ENCODE measurements at regions not wholly inside any gene's neighbourhood (a gene's known extent, or its start where the extent isn't known, plus 50 kb on each side); places are given as distances from the start of the nearest gene placed in this dataset.
"Not testable (repeated sequence)": the region's sequence is repeated elsewhere in the genome, so short reads cannot be mapped to it uniquely, and the experiment has no call there.

GRCh38 chr7:36054637-36055036 is 98.4 kb upstream of the EEPD1 start:
- H4K20me1 ChIP-seq (ENCODE audit: insufficient read depth, low read depth, low read length): no peaks in the 10 kb centered on the region
- H3K79me2 ChIP-seq (ENCODE audit: low read length): no peaks in the 10 kb centered on the region
- peaks cover 4% of the 10 kb centered on the region; the same call in 1 of the 2 replicates for H3K4me1 ChIP-seq (ENCODE audit: low read length)
- no peaks in the 10 kb centered on the region for H3K9me2 ChIP-seq (replicated peaks; ENCODE audit: insufficient read depth, low read length)
- no peak overlapping the region for H3K4me3 ChIP-seq (ENCODE audit: low read length)
- no peak overlapping the region for H3K9ac ChIP-seq (ENCODE audit: low read length)
- no peak for DNase-seq
- H3K27ac ChIP-seq (ENCODE audit: low read length): no peak overlapping the region
- no peaks in the 10 kb centered on the region for H3K27me3 ChIP-seq (ENCODE audit: low read length)
- no peak overlapping the region for H3K4me2 ChIP-seq (ENCODE audit: low read depth, low read length, poor library complexity, severe bottlenecking)
- H2AFZ ChIP-seq (ENCODE audit: low read length): no peak overlapping the region
- no peaks in the 10 kb centered on the region for H3K36me3 ChIP-seq (ENCODE audit: insufficient read depth, low read length)
- no peaks in the 10 kb centered on the region for H3K9me3 ChIP-seq (ENCODE audit: low read length)

GRCh38 chr7:36055207-36055606 is 97.8 kb upstream of the EEPD1 start:
- no peaks in the 10 kb centered on the region for H3K9me2 ChIP-seq (replicated peaks; ENCODE audit: insufficient read depth, low read length)
- H3K36me3 ChIP-seq (ENCODE audit: insufficient read depth, low read length): no peaks in the 10 kb centered on the region
- no peak overlapping the region for H3K27ac ChIP-seq (ENCODE audit: low read length)
- no peak for DNase-seq
- H2AFZ ChIP-seq (ENCODE audit: low read length): no peak overlapping the region
- no peak overlapping the region for H3K4me2 ChIP-seq (ENCODE audit: low read depth, low read length, poor library complexity, severe bottlenecking)
- no peaks in the 10 kb centered on the region for H3K27me3 ChIP-seq (ENCODE audit: low read length)
- H3K79me2 ChIP-seq (ENCODE audit: low read length): no peaks in the 10 kb centered on the region
- no peak overlapping the region for H3K4me3 ChIP-seq (ENCODE audit: low read length)
- no peaks in the 10 kb centered on the region for H3K9me3 ChIP-seq (ENCODE audit: low read length)
- no peak overlapping the region for H3K9ac ChIP-seq (ENCODE audit: low read length)
- H3K4me1 ChIP-seq (ENCODE audit: low read length): peaks cover 4% of the 10 kb centered on the region; the same call in 1 of the 2 replicates
- no peaks in the 10 kb centered on the region for H4K20me1 ChIP-seq (ENCODE audit: insufficient read depth, low read depth, low read length)

GRCh38 chr7:36057323-36057722 is 95.7 kb upstream of the EEPD1 start:
- Histone ChIP-seq H3K27me3 (ENCODE audit: low read length) (no peaks in the 10 kb centered on the region), H3K9ac (ENCODE audit: low read length) (no peak overlapping the region), H2AFZ (ENCODE audit: low read length) (no peak overlapping the region), H3K79me2 (ENCODE audit: low read length) (no peaks in the 10 kb centered on the region), H3K27ac (ENCODE audit: low read length) (no peak overlapping the region), H4K20me1 (ENCODE audit: insufficient read depth, low read depth, low read length) (no peaks in the 10 kb centered on the region), H3K4me1 (ENCODE audit: low read length) (peaks cover 4% of the 10 kb centered on the region; the same call in 1 of the 2 replicates), H3K36me3 (ENCODE audit: insufficient read depth, low read length) (no peaks in the 10 kb centered on the region), H3K4me3 (ENCODE audit: low read length) (no peak overlapping the region), H3K4me2 (ENCODE audit: low read depth, low read length, poor library complexity, severe bottlenecking) (peak overlapping the region; percentile 20), H3K9me2 (replicated peaks; ENCODE audit: insufficient read depth, low read length) (no peaks in the 10 kb centered on the region), H3K9me3 (ENCODE audit: low read length) (no peaks in the 10 kb centered on the region)
- DNase-seq: no peak

- Histone ChIP-seq H3K4me1 (ENCODE audit: low read length) (peaks cover 4% of the 10 kb centered on the region; the same call in 1 of the 2 replicates), H3K4me3 (ENCODE audit: low read length) (no peak overlapping the region), H4K20me1 (ENCODE audit: insufficient read depth, low read depth, low read length) (no peaks in the 10 kb centered on the region), H3K9me2 (replicated peaks; ENCODE audit: insufficient read depth, low read length) (no peaks in the 10 kb centered on the region), H3K4me2 (ENCODE audit: low read depth, low read length, poor library complexity, severe bottlenecking) (no peak overlapping the region), H3K27me3 (ENCODE audit: low read length) (no peaks in the 10 kb centered on the region), H3K27ac (ENCODE audit: low read length) (no peak overlapping the region), H3K9ac (ENCODE audit: low read length) (no peak overlapping the region), H3K36me3 (ENCODE audit: insufficient read depth, low read length) (no peaks in the 10 kb centered on the region), H3K79me2 (ENCODE audit: low read length) (no peaks in the 10 kb centered on the region), H2AFZ (ENCODE audit: low read length) (no peak overlapping the region), H3K9me3 (ENCODE audit: low read length) (no peaks in the 10 kb centered on the region)
- no peak for DNase-seq
Measured at GRCh38 chr7:36058020-36058592, 94.9 kb upstream of the EEPD1 start.

GRCh38 chr7:36060388-36060787 is 92.7 kb upstream of the EEPD1 start:
- not testable (repeated sequence) for H3K9me3 ChIP-seq (ENCODE audit: low read length); DNase-seq; H3K4me2 ChIP-seq (ENCODE audit: low read depth, low read length, poor library complexity, severe bottlenecking); H3K4me3 ChIP-seq (ENCODE audit: low read length); H3K27me3 ChIP-seq (ENCODE audit: low read length); H3K36me3 ChIP-seq (ENCODE audit: insufficient read depth, low read length); H3K9ac ChIP-seq (ENCODE audit: low read length); H2AFZ ChIP-seq (ENCODE audit: low read length); H3K4me1 ChIP-seq (ENCODE audit: low read length); H3K27ac ChIP-seq (ENCODE audit: low read length); H4K20me1 ChIP-seq (ENCODE audit: insufficient read depth, low read depth, low read length); H3K79me2 ChIP-seq (ENCODE audit: low read length); H3K9me2 ChIP-seq (replicated peaks; ENCODE audit: insufficient read depth, low read length)

- no peak overlapping the region for H3K9ac ChIP-seq (ENCODE audit: low read length)
- no peaks in the 10 kb centered on the region for H3K9me2 ChIP-seq (replicated peaks; ENCODE audit: insufficient read depth, low read length)
- peaks cover 2% of the 10 kb centered on the region; the same call in 1 of the 2 replicates for H3K4me1 ChIP-seq (ENCODE audit: low read length)
- no peaks in the 10 kb centered on the region for H3K79me2 ChIP-seq (ENCODE audit: low read length)
- H3K4me2 ChIP-seq (ENCODE audit: low read depth, low read length, poor library complexity, severe bottlenecking): no peak overlapping the region
- no peak for DNase-seq
- no peak overlapping the region for H2AFZ ChIP-seq (ENCODE audit: low read length)
- H3K36me3 ChIP-seq (ENCODE audit: insufficient read depth, low read length): no peaks in the 10 kb centered on the region
- H3K9me3 ChIP-seq (ENCODE audit: low read length): peaks cover 3% of the 10 kb centered on the region; the same call in 1 of the 2 replicates
- H3K27ac ChIP-seq (ENCODE audit: low read length): no peak overlapping the region
- H3K27me3 ChIP-seq (ENCODE audit: low read length): no peaks in the 10 kb centered on the region
- H3K4me3 ChIP-seq (ENCODE audit: low read length): no peak overlapping the region
- no peaks in the 10 kb centered on the region for H4K20me1 ChIP-seq (ENCODE audit: insufficient read depth, low read depth, low read length)
Measured at GRCh38 chr7:36062154-36062815, 90.8 kb upstream of the EEPD1 start.

- Histone ChIP-seq H3K9me2 (replicated peaks; ENCODE audit: insufficient read depth, low read length) (no peaks in the 10 kb centered on the region), H3K4me1 (ENCODE audit: low read length) (no peaks in the 10 kb centered on the region), H3K4me2 (ENCODE audit: low read depth, low read length, poor library complexity, severe bottlenecking) (no peak overlapping the region), H3K4me3 (ENCODE audit: low read length) (no peak overlapping the region), H2AFZ (ENCODE audit: low read length) (no peak overlapping the region), H4K20me1 (ENCODE audit: insufficient read depth, low read depth, low read length) (no peaks in the 10 kb centered on the region), H3K9me3 (ENCODE audit: low read length) (peaks cover 3% of the 10 kb centered on the region; the same call in 1 of the 2 replicates), H3K36me3 (ENCODE audit: insufficient read depth, low read length) (no peaks in the 10 kb centered on the region), H3K27me3 (ENCODE audit: low read length) (no peaks in the 10 kb centered on the region), H3K79me2 (ENCODE audit: low read length) (no peaks in the 10 kb centered on the region), H3K27ac (ENCODE audit: low read length) (no peak overlapping the region), H3K9ac (ENCODE audit: low read length) (no peak overlapping the region)
- no peak for DNase-seq
Measured at GRCh38 chr7:36064676-36065075, 88.4 kb upstream of the EEPD1 start.

GRCh38 chr7:36065563-36066342 is 87.3 kb upstream of the EEPD1 start:
- not testable (repeated sequence) for H3K36me3 ChIP-seq (ENCODE audit: insufficient read depth, low read length); DNase-seq; H3K9ac ChIP-seq (ENCODE audit: low read length); H3K27me3 ChIP-seq (ENCODE audit: low read length); H3K9me2 ChIP-seq (replicated peaks; ENCODE audit: insufficient read depth, low read length); H3K9me3 ChIP-seq (ENCODE audit: low read length); H2AFZ ChIP-seq (ENCODE audit: low read length); H3K27ac ChIP-seq (ENCODE audit: low read length); H4K20me1 ChIP-seq (ENCODE audit: insufficient read depth, low read depth, low read length); H3K4me3 ChIP-seq (ENCODE audit: low read length); H3K4me2 ChIP-seq (ENCODE audit: low read depth, low read length, poor library complexity, severe bottlenecking); H3K79me2 ChIP-seq (ENCODE audit: low read length); H3K4me1 ChIP-seq (ENCODE audit: low read length)

Measured in Karpas-422 (cell line).